Fibroblast of lung (primary cell): ENCODE measurements at regions not wholly inside any gene's neighbourhood (a gene's known extent, or its start where the extent isn't known, plus 50 kb on each side); places are given as distances from the start of the nearest gene placed in this dataset.
A peak's percentile ranks its signal among the peaks of the same experiment; 100 is the strongest.

ENCODE experiments used
- DNase-seq, 2 donors: peaks; one replicate each; pipeline versions ENCODE4 v3.0.0 to v3.0.0-alpha.2; 2010; ENCODE audit warnings: low read depth in 2 of 2
- H2AFZ ChIP-seq: 2 replicates; pipeline ENCODE4 v1.5.1; 2012; ENCODE audit warnings: low read length, control low read depth, inconsistent platforms
- H3K27ac ChIP-seq: 2 replicates; pipeline ENCODE4 v1.5.1; 2011; ENCODE audit warnings: low read length, control low read depth; ENCODE audit not compliant: insufficient read depth
- H3K27me3 ChIP-seq: 2 replicates; pipeline ENCODE4 v1.5.1; 2011; ENCODE audit warnings: mild to moderate bottlenecking, low read length; ENCODE audit not compliant: control insufficient read depth, insufficient read depth
- H3K36me3 ChIP-seq: 2 replicates; pipeline ENCODE4 v1.5.1; 2011; ENCODE audit warnings: low read length; ENCODE audit not compliant: control insufficient read depth, insufficient read depth
- H3K4me1 ChIP-seq: 2 replicates; pipeline ENCODE4 v1.5.1; 2011; ENCODE audit warnings: low read length; ENCODE audit not compliant: control insufficient read depth, insufficient read depth; ENCODE audit errors: extremely low read depth
- H3K4me2 ChIP-seq: 2 replicates; pipeline ENCODE4 v1.5.1; 2011; ENCODE audit warnings: low read length, control low read depth; ENCODE audit not compliant: insufficient read depth; ENCODE audit errors: extremely low read depth
- H3K4me3 ChIP-seq, 4 experiments: fragments of 200-600 bp in 1 of 4; sonication (generic) in 1 of 4; replicated peaks in 1 of 4; 2 replicates each; pipeline ENCODE4 v1.5.1; 2011 to 2016; ENCODE audit warnings: low read length in 4 of 4, low read depth in 3 of 4, mild to moderate bottlenecking in 3 of 4, control low read depth in 2 of 4, inconsistent platforms in 1 of 4, mixed read lengths in 1 of 4; ENCODE audit not compliant: insufficient read depth in 1 of 4; ENCODE audit errors: control extremely low read depth in 1 of 4
- H3K79me2 ChIP-seq: 2 replicates; pipeline ENCODE4 v1.5.1; 2012; ENCODE audit warnings: mild to moderate bottlenecking, low read length, inconsistent platforms; ENCODE audit not compliant: control insufficient read depth, insufficient read depth
- H3K9ac ChIP-seq: 2 replicates; pipeline ENCODE4 v1.5.1; 2011; ENCODE audit warnings: mild to moderate bottlenecking, low read length, control low read depth; ENCODE audit not compliant: insufficient read depth
- H3K9me3 ChIP-seq: 2 replicates; pipeline ENCODE4 v1.5.1; 2012; ENCODE audit warnings: low read depth, low read length; ENCODE audit not compliant: control insufficient read depth, insufficient read depth
- H4K20me1 ChIP-seq: 2 replicates; pipeline ENCODE4 v1.5.1; 2011; ENCODE audit warnings: low read length; ENCODE audit not compliant: control insufficient read depth, insufficient read depth; ENCODE audit errors: extremely low read depth
- EZH2 ChIP-seq: IDR thresholded peaks from 2 replicates; pipeline ENCODE4 v1.5.1; 2012; ENCODE audit warnings: low read length, control low read depth, mild to moderate bottlenecking; ENCODE audit errors: missing control alignments
- TF ChIP-seq, protein P1 (sequence below), 2 donors: IDR thresholded peaks in 1 of 2; conservative IDR thresholded peaks in 1 of 2; 1 replicate in 1 of 2; 2 replicates in 1 of 2; pipeline ENCODE4 v1.5.1; 2011 to 2012; ENCODE audit warnings: low read length in 2 of 2, control low read depth in 1 of 2, inconsistent platforms in 1 of 2, low read depth in 1 of 2, mild to moderate bottlenecking in 1 of 2

DNA sequence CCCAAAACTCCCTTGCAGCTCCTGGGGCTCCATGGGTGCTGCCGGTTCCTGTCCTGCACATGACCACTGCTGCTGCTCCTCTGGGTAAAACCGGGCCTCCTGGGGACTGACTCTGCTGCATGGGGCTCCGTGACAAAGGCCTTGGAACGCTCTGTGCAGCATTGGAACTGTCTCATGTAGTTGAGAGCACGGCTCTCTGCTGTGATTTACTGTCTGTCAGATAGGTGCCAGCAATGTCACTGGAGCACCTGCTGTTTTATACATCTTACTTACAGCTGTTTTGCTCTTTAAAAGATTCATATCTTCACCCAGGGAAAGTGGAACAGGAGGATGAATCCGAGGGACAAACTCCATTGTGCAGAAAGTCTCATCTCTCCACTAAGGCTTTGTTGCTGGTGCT lies 138.1 kb downstream of the YIPF5 start:
- H3K4me2 ChIP-seq: no peak overlapping the region
- peaks cover 11% of the 10 kb centered on the region for H3K4me1 ChIP-seq
- no peak overlapping the region for H3K27ac ChIP-seq
- no peak for DNase-seq
- no peak overlapping the region for H2AFZ ChIP-seq
- H3K4me3 ChIP-seq: no peak overlapping the region
- no peaks in the 10 kb centered on the region for H4K20me1 ChIP-seq
- no peak overlapping the region for H3K9ac ChIP-seq
- H3K9me3 ChIP-seq: no peaks in the 10 kb centered on the region
- H3K36me3 ChIP-seq: no peaks in the 10 kb centered on the region
- TF ChIP-seq, protein P1, sequence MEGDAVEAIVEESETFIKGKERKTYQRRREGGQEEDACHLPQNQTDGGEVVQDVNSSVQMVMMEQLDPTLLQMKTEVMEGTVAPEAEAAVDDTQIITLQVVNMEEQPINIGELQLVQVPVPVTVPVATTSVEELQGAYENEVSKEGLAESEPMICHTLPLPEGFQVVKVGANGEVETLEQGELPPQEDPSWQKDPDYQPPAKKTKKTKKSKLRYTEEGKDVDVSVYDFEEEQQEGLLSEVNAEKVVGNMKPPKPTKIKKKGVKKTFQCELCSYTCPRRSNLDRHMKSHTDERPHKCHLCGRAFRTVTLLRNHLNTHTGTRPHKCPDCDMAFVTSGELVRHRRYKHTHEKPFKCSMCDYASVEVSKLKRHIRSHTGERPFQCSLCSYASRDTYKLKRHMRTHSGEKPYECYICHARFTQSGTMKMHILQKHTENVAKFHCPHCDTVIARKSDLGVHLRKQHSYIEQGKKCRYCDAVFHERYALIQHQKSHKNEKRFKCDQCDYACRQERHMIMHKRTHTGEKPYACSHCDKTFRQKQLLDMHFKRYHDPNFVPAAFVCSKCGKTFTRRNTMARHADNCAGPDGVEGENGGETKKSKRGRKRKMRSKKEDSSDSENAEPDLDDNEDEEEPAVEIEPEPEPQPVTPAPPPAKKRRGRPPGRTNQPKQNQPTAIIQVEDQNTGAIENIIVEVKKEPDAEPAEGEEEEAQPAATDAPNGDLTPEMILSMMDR (conservative IDR thresholded peaks at IDR 0.05 in 1 of 2, IDR thresholded peaks at IDR 0.05 in 1 of 2; ENCODE audit: low read depth in 1 of 2, low read length in 2 of 2): no peak
- TF ChIP-seq EZH2: no peak
- no peaks in the 10 kb centered on the region for H3K79me2 ChIP-seq
- H3K27me3 ChIP-seq: no peaks in the 10 kb centered on the region

DNA sequence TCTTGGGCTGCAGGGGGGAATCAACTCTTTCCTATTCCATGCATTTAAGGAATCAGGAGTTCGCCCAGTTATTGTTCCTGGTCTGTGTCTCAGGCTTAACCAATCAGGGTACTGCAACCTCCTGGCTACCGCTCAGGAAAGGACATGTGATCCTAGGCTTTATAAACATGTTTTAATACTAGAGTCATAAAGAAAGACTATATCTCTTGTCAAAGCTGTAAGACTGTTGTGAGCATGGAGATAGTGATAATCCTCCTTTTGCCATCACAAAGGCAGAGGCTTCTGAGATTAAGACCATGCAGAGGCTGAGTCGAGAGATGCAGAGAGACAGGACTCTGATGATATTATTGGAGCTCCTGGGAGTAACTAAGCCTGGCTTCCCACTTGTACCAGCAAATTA lies 137.0 kb downstream of the YIPF5 start:
- H3K4me3 ChIP-seq: no peak overlapping the region
- H3K9me3 ChIP-seq: no peaks in the 10 kb centered on the region
- no peak overlapping the region for H3K9ac ChIP-seq
- H2AFZ ChIP-seq: no peak overlapping the region
- TF ChIP-seq, protein P1 (conservative IDR thresholded peaks at IDR 0.05 in 1 of 2, IDR thresholded peaks at IDR 0.05 in 1 of 2; ENCODE audit: low read depth in 1 of 2, low read length in 2 of 2): no peak
- no peak for TF ChIP-seq EZH2
- no peak overlapping the region for H3K27ac ChIP-seq
- no peaks in the 10 kb centered on the region for H3K27me3 ChIP-seq
- no peaks in the 10 kb centered on the region for H3K36me3 ChIP-seq
- DNase-seq: no peak
- no peaks in the 10 kb centered on the region for H3K79me2 ChIP-seq
- H4K20me1 ChIP-seq: no peaks in the 10 kb centered on the region
- peaks cover 5% of the 10 kb centered on the region for H3K4me1 ChIP-seq
- no peak overlapping the region for H3K4me2 ChIP-seq

DNA sequence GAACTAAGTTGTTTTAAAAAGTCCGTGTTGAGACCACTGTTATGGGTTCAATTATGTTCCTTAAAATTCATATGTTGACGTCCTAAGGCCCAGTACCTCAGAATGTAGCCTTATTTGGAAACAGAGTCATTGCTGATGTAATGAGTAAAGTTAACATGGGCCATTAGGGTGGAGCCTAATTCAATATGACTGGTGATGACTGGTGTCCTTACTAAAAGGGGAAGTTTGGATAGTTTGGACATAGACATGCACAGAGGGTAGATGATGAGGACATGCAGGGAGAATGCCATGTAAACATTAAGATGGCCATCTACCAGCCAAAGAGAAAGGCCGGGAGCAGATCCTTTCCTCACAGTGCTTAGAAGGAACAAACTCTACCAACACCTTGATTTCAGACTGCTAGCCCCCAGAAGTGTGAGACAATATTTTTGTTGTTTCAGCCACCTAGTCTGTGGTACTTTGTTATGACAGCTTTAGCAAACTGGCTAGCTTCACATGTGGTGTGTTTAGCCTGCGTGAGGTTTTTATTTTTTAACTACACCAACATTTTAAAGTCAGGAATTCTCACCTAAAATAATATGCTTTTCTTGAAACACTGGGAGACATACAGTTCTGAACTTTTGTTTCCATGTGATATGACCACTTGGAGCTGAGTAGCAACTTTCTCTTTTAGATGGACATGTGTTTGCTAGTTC lies 135.3 kb downstream of the YIPF5 start:
- no peaks in the 10 kb centered on the region for H3K79me2 ChIP-seq
- peak in 1 of 2 donors; percentile 34 for DNase-seq
- H3K4me2 ChIP-seq: no peak overlapping the region
- no peak overlapping the region for H2AFZ ChIP-seq
- no peaks in the 10 kb centered on the region for H3K9me3 ChIP-seq
- no peak overlapping the region for H3K9ac ChIP-seq
- no peak overlapping the region for H3K27ac ChIP-seq
- no peaks in the 10 kb centered on the region for H3K36me3 ChIP-seq
- no peaks in the 10 kb centered on the region for H3K27me3 ChIP-seq
- no peaks in the 10 kb centered on the region for H4K20me1 ChIP-seq
- no peak for TF ChIP-seq EZH2
- TF ChIP-seq, protein P1 (conservative IDR thresholded peaks at IDR 0.05 in 1 of 2, IDR thresholded peaks at IDR 0.05 in 1 of 2; ENCODE audit: low read depth in 1 of 2, low read length in 2 of 2): no peak
- no peaks in the 10 kb centered on the region for H3K4me1 ChIP-seq
- no peak overlapping the region for H3K4me3 ChIP-seq
